ENCODE measurements at regions not wholly inside any gene's neighbourhood (a gene's known extent, or its start where the extent isn't known, plus 50 kb on each side); places are given as distances from the start of the nearest gene placed in this dataset.

- H3K4me3 Mint-ChIP-seq, result no peak overlapping the region
- CTCF ChIA-PET (ENCODE audit: partially characterized antibody), result no interaction called here
- no peaks in the 10 kb centered on the region for H3K9me3 ChIP-seq (ENCODE audit: control insufficient read depth in 1 of 2, low read length in 2 of 2)
- H3K4me1 Mint-ChIP-seq, result no peaks in the 10 kb centered on the region
- intact Hi-C loops (cut with micrococcal nuclease), result no loop called here
- no peaks in the 10 kb centered on the region for H3K4me1 ChIP-seq (ENCODE audit: insufficient read depth, low read length)
- H3K36me3 Mint-ChIP-seq, result no peaks in the 10 kb centered on the region
- no peaks in the 10 kb centered on the region for H3K27me3 ChIP-seq (ENCODE audit: insufficient read depth, low read length)
- POLR2A ChIA-PET (ENCODE audit: partially characterized antibody), result no interaction called here
- peaks cover 0 to 3% (median 0%) of the 10 kb centered on the region in 8 donors for H3K9me3 Mint-ChIP-seq
- H3K27ac Mint-ChIP-seq, result no peak overlapping the region
- no peak for DNase-seq
- H3K4me3 ChIP-seq (ENCODE audit: low read length in 2 of 2), result no peak overlapping the region
- no peaks in the 10 kb centered on the region for H3K36me3 ChIP-seq (ENCODE audit: insufficient read depth, low read length)
- H3K27me3 Mint-ChIP-seq, result no peaks in the 10 kb centered on the region
- no peak overlapping the region for H3K27ac ChIP-seq (ENCODE audit: low read depth, low read length)
Observed at GRCh38 chr6:82083646-82084045, 163.9 kb downstream of the IBTK start.

GRCh38 chr6:82080767-82081166 is 166.8 kb downstream of the IBTK start:
- H3K27ac Mint-ChIP-seq, result no peak overlapping the region
- no peaks in the 10 kb centered on the region for H3K27me3 ChIP-seq (ENCODE audit: insufficient read depth, low read length)
- CTCF ChIA-PET (ENCODE audit: partially characterized antibody), result no interaction called here

GRCh38 chr6:82078286-82078908 is 169.1 kb downstream of the IBTK start:
- Histone ChIP-seq H3K27me3 (ENCODE audit: insufficient read depth, low read length) (no peaks in the 10 kb centered on the region), H3K4me1 (ENCODE audit: insufficient read depth, low read length) (no peaks in the 10 kb centered on the region), H3K9me3 (ENCODE audit: control insufficient read depth in 1 of 2, low read length in 2 of 2) (no peaks in the 10 kb centered on the region), H3K27ac (ENCODE audit: low read depth, low read length) (no peak overlapping the region), H3K36me3 (ENCODE audit: insufficient read depth, low read length) (no peaks in the 10 kb centered on the region), H3K4me3 (ENCODE audit: low read length in 2 of 2) (no peak overlapping the region)
- intact Hi-C loops (cut with micrococcal nuclease), result no loop called here
- H3K4me3 Mint-ChIP-seq, result no peak overlapping the region
- H3K27ac Mint-ChIP-seq, result no peak overlapping the region
- no peak for DNase-seq
- H3K4me1 Mint-ChIP-seq, result no peaks in the 10 kb centered on the region
- no peaks in the 10 kb centered on the region for H3K27me3 Mint-ChIP-seq
- ChIA-PET POLR2A (ENCODE audit: partially characterized antibody) (no interaction called here), CTCF (ENCODE audit: partially characterized antibody) (interaction anchor here (0.5 kb wide), 1 partner anchor 522 kb away, joined by 3 read pairs; no protein-coding TSS in a partner anchor)
- peaks cover 0 to 3% (median 0%) of the 10 kb centered on the region in 8 donors for H3K9me3 Mint-ChIP-seq
- H3K36me3 Mint-ChIP-seq, result no peaks in the 10 kb centered on the region

More at GRCh38 chr6:82080767-82081166, 166.8 kb downstream of the IBTK start:
- Histone ChIP-seq H3K9me3 (ENCODE audit: control insufficient read depth in 1 of 2, low read length in 2 of 2) (no peaks in the 10 kb centered on the region), H3K36me3 (ENCODE audit: insufficient read depth, low read length) (no peaks in the 10 kb centered on the region), H3K4me1 (ENCODE audit: insufficient read depth, low read length) (no peaks in the 10 kb centered on the region), H3K27ac (ENCODE audit: low read depth, low read length) (no peak overlapping the region), H3K4me3 (ENCODE audit: low read length in 2 of 2) (no peak overlapping the region)
- Mint-ChIP-seq H3K4me3 (no peak overlapping the region), H3K4me1 (no peaks in the 10 kb centered on the region), H3K36me3 (no peaks in the 10 kb centered on the region), H3K9me3 (peaks cover 0 to 3% (median 0%) of the 10 kb centered on the region in 8 donors), H3K27me3 (no peaks in the 10 kb centered on the region)
- intact Hi-C loops (cut with micrococcal nuclease), result no loop called here
- POLR2A ChIA-PET (ENCODE audit: partially characterized antibody), result no interaction called here
- no peak for DNase-seq

DNA sequence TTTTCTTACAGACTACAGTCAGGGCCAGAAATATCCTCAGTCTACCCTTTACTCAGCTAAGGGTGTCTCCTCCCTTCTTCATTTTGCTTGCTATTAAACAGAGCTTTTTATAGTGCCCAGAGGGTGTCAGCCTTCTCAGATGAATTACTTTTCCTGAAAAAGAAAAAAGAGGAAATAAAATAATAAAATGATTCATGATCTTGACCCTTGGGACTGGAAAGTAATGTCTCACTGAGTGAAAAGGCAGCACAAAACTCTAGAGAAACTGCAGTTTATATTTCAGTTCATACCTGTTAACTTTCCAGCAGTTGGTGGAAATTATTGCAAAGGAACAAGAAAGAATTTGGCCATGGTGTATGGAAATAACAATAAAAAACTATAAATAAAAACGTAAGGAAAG is 170.6 kb downstream of the IBTK start:
- Mint-ChIP-seq H3K4me1 (no peaks in the 10 kb centered on the region), H3K9me3 (peaks cover 0 to 3% (median 0%) of the 10 kb centered on the region in 8 donors), H3K27me3 (no peaks in the 10 kb centered on the region), H3K36me3 (no peaks in the 10 kb centered on the region), H3K4me3 (no peak overlapping the region), H3K27ac (no peak overlapping the region)
- no peaks in the 10 kb centered on the region for H3K4me1 ChIP-seq (ENCODE audit: insufficient read depth, low read length)
- ChIA-PET CTCF (ENCODE audit: partially characterized antibody) (no interaction called here), POLR2A (ENCODE audit: partially characterized antibody) (no interaction called here)
- H3K4me3 ChIP-seq (ENCODE audit: low read length in 2 of 2), result no peak overlapping the region
- no peaks in the 10 kb centered on the region for H3K9me3 ChIP-seq (ENCODE audit: control insufficient read depth in 1 of 2, low read length in 2 of 2)
- H3K27ac ChIP-seq (ENCODE audit: low read depth, low read length), result no peak overlapping the region
- intact Hi-C loops (cut with micrococcal nuclease), result no loop called here
- H3K36me3 ChIP-seq (ENCODE audit: insufficient read depth, low read length), result no peaks in the 10 kb centered on the region
- no peak for DNase-seq
- H3K27me3 ChIP-seq (ENCODE audit: insufficient read depth, low read length), result no peaks in the 10 kb centered on the region

- Mint-ChIP-seq H3K27ac (no peak overlapping the region), H3K9me3 (no peaks in the 10 kb centered on the region), H3K27me3 (no peaks in the 10 kb centered on the region), H3K4me1 (no peaks in the 10 kb centered on the region), H3K36me3 (no peaks in the 10 kb centered on the region), H3K4me3 (no peak overlapping the region)
- intact Hi-C loops (cut with micrococcal nuclease), result no loop called here
- no peaks in the 10 kb centered on the region for H3K36me3 ChIP-seq (ENCODE audit: insufficient read depth, low read length)
- H3K27me3 ChIP-seq (ENCODE audit: insufficient read depth, low read length), result no peaks in the 10 kb centered on the region
- ChIA-PET POLR2A (ENCODE audit: partially characterized antibody) (no interaction called here), CTCF (ENCODE audit: partially characterized antibody) (no interaction called here)
- no peaks in the 10 kb centered on the region for H3K4me1 ChIP-seq (ENCODE audit: insufficient read depth, low read length)
- no peak overlapping the region for H3K4me3 ChIP-seq (ENCODE audit: low read length in 2 of 2)
- no peaks in the 10 kb centered on the region for H3K9me3 ChIP-seq (ENCODE audit: control insufficient read depth in 1 of 2, low read length in 2 of 2)
- no peak for DNase-seq
- no peak overlapping the region for H3K27ac ChIP-seq (ENCODE audit: low read depth, low read length)
Observed at GRCh38 chr6:82074556-82074955, 173.0 kb downstream of the IBTK start.

DNA sequence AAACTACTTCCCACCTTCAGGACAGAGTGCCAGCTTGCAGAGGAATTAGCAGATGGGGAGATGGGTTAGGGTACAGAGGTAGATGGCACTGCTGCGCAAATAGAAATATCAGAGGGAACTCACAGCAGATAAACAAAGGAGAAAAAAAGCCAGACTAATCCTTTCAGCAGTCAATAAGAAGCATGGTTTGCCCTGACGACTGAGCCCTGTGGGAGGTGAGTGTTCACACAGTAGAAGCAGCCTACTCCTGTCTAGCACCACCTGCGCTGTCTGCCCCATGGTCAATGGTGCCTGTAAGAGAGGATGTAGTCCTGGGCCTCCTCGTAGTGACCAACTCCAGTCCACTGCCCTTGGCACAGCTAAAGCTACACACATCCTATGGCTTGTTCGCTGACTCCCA is 174.1 kb downstream of the IBTK start:
- Mint-ChIP-seq H3K36me3 (no peaks in the 10 kb centered on the region), H3K9me3 (no peaks in the 10 kb centered on the region), H3K4me1 (no peaks in the 10 kb centered on the region), H3K27me3 (no peaks in the 10 kb centered on the region), H3K4me3 (no peak overlapping the region), H3K27ac (no peak overlapping the region)
- no peak overlapping the region for H3K4me3 ChIP-seq (ENCODE audit: low read length in 2 of 2)
- H3K9me3 ChIP-seq (ENCODE audit: control insufficient read depth in 1 of 2, low read length in 2 of 2), result no peaks in the 10 kb centered on the region
- no peaks in the 10 kb centered on the region for H3K36me3 ChIP-seq (ENCODE audit: insufficient read depth, low read length)
- H3K27ac ChIP-seq (ENCODE audit: low read depth, low read length), result no peak overlapping the region
- CTCF ChIA-PET (ENCODE audit: partially characterized antibody), result no interaction called here
- no peaks in the 10 kb centered on the region for H3K4me1 ChIP-seq (ENCODE audit: insufficient read depth, low read length)
- intact Hi-C loops (cut with micrococcal nuclease), result no loop called here
- POLR2A ChIA-PET (ENCODE audit: partially characterized antibody), result no interaction called here
- DNase-seq, result no peak
- H3K27me3 ChIP-seq (ENCODE audit: insufficient read depth, low read length), result no peaks in the 10 kb centered on the region

DNA sequence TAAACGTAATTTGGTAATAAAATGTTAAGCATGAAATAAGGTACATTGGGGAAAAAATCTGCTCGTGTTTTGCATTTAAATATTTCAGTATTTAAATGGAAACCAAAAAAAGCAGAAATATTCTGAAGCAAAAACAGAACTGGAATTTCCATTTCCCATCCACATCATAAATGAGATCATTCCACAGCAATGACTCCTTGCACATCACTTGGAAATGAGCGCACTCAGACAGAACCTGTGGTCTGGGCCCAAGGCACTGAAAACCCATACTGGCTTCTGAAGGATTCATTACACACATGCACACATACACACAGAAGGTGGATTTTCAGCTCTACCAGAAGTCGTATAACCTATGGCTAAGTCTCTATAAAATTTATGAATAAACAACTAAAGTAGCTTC is 174.8 kb downstream of the IBTK start:
- H3K9me3 Mint-ChIP-seq, result no peaks in the 10 kb centered on the region
- Histone ChIP-seq H3K9me3 (ENCODE audit: control insufficient read depth in 1 of 2, low read length in 2 of 2) (no peaks in the 10 kb centered on the region), H3K27me3 (ENCODE audit: insufficient read depth, low read length) (no peaks in the 10 kb centered on the region), H3K27ac (ENCODE audit: low read depth, low read length) (no peak overlapping the region), H3K4me3 (ENCODE audit: low read length in 2 of 2) (no peak overlapping the region), H3K4me1 (ENCODE audit: insufficient read depth, low read length) (no peaks in the 10 kb centered on the region), H3K36me3 (ENCODE audit: insufficient read depth, low read length) (no peaks in the 10 kb centered on the region)
- POLR2A ChIA-PET (ENCODE audit: partially characterized antibody), result no interaction called here
- no peak for DNase-seq
- no peaks in the 10 kb centered on the region for H3K27me3 Mint-ChIP-seq
- no peak overlapping the region for H3K4me3 Mint-ChIP-seq
- H3K27ac Mint-ChIP-seq, result no peak overlapping the region
- H3K36me3 Mint-ChIP-seq, result no peaks in the 10 kb centered on the region
- no peaks in the 10 kb centered on the region for H3K4me1 Mint-ChIP-seq
- CTCF ChIA-PET (ENCODE audit: partially characterized antibody), result no interaction called here
- intact Hi-C loops (cut with micrococcal nuclease), result no loop called here

DNA sequence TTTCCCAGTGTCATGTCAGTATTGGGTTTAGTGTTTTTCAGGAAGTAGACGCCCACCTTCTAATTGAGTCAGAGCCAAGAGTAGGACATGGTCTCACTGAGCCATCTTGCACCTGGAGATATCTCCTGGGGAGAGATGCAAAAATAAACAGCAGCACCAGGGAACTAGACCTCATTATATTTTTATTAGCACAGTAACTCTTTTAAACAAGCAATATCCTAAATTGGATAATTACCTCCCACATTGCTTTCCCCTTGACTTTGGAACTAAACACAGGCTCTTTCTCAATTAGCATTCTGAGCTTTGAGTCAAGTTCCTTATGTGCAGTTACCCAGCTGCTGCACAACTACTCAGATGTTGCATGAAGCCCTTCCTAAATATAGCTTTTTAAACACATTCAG is 175.4 kb downstream of the IBTK start:
- no peak for DNase-seq
- ChIA-PET CTCF (ENCODE audit: partially characterized antibody) (no interaction called here), POLR2A (ENCODE audit: partially characterized antibody) (no interaction called here)
- H3K36me3 ChIP-seq (ENCODE audit: insufficient read depth, low read length), result no peaks in the 10 kb centered on the region
- Mint-ChIP-seq H3K27me3 (no peaks in the 10 kb centered on the region), H3K9me3 (no peaks in the 10 kb centered on the region), H3K27ac (no peak overlapping the region), H3K36me3 (no peaks in the 10 kb centered on the region), H3K4me3 (no peak overlapping the region), H3K4me1 (no peaks in the 10 kb centered on the region)
- no peaks in the 10 kb centered on the region for H3K9me3 ChIP-seq (ENCODE audit: control insufficient read depth in 1 of 2, low read length in 2 of 2)
- H3K27me3 ChIP-seq (ENCODE audit: insufficient read depth, low read length), result no peaks in the 10 kb centered on the region
- no peak overlapping the region for H3K4me3 ChIP-seq (ENCODE audit: low read length in 2 of 2)
- H3K4me1 ChIP-seq (ENCODE audit: insufficient read depth, low read length), result no peaks in the 10 kb centered on the region
- no peak overlapping the region for H3K27ac ChIP-seq (ENCODE audit: low read depth, low read length)
- intact Hi-C loops (cut with micrococcal nuclease), result no loop called here

Measured in CD4-positive, alpha-beta memory T cell (primary cell).